HG02759 (cell line): ENCODE measurements at regions not wholly inside any gene's neighbourhood (a gene's known extent, or its start where the extent isn't known, plus 50 kb on each side); places are given as distances from the start of the nearest gene placed in this dataset.

Experiments used
- ATAC-seq: cut with Tn5 transposase; IDR thresholded peaks from one replicate; pipeline ENCODE4 v1.9.1; 2021; ENCODE audit warnings: mild to moderate bottlenecking, moderate library complexity; ENCODE audit not compliant: unreplicated experiment

DNA sequence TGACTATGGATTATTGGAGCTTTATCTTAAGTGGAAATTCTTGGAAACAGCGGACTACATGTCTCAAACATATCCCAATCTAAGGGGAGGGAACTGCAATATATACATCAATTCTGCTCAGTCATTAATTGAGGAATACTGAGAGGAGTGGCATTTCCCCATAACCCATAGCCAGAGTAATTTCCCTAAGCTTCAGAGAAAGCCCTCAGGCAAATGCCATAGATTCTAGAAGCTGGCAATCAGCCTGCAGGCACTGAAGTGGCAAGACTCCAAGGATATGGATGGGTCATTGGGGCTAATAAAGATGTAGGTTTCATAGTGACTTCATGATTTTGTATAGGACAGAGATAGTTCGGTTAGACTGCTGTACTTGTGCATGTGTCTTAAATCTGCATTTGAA is 1960.5 kb upstream of the PIK3C3 start:
- ATAC-seq: no peak

DNA sequence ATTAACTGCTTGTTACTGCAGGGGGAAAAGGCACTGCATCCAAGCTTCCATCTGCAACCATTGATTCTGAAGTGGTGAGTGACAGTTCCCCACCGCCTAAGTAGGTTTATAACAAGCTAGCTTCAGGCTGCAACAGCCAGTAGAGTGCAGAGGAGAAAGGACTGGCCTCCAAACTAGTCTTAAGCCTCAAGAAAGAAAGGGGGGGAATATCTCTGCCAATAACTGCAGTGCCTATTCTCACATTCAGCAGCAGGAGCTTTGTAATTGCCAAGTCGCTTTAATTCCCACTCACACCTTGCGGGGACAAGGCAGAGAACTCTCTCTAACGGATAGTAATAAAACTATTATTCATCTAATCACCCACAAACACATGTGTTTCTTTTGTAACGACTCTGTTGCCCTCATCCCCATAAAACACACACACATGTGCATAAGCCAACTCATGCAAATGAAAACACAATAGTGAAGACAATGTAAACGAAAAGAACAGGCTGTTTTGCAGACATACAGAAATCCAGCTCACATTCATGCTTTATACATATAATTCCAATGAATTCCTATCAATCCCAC is 1963.3 kb upstream of the PIK3C3 start:
- no peak for ATAC-seq

DNA sequence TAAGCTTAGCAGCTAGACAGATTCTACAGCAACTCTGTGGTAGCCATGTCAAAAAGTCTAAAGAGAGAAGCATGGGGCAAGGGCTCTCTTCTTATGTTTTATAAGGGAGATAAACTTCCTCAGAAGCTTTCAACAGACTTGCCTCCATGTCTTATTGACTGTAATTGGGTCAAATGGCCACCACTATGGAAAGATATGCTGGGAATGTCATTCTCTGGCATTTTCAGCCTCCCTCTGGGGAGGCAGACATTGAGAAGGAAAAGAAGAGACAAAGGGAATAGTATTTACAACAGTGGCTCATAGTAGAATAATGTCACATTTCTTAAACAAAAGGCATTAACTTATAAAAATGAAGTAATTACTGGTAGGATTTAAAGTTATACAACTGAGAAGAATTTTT is 1964.5 kb upstream of the PIK3C3 start:
- ATAC-seq: no peak

DNA sequence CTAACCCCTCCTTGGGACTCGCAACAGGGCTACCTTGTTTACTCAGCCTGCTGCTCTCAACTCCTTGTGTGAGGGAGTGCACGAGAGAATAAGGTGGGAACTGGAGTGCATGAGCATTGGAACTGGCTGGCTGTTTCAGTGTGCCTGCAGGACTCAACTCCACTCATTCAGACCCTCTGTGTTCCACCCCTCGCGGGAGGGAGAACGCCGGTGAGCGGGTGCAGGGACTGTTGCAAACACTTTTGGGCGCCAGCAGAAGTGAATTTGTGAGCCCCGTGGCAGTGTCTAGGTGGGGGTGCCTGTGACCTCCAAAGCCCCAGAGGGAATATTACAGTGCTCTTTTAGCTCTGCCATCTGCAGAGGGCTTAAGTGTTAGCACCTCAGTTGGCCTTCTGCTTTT is 1978.3 kb upstream of the PIK3C3 start:
- no peak for ATAC-seq

DNA sequence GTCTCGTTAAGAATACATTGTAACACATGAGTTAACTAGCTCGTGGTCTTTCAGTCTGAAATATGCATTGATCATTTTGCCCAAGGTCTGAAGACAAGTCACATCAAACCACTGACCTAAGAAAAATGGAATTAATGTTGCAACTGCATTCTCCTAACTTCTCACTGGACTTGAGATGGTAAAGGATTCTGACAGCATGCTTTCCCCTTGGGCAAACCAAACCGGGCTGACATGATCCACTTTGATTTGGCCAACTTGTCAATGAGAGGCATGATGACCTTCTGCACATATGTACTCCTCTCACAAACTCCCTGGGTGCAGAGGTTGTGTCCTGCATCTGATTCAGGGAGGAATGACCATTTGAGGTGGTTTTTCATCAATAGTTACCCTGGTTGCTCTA is 1982.5 kb upstream of the PIK3C3 start:
- ATAC-seq: no peak

DNA sequence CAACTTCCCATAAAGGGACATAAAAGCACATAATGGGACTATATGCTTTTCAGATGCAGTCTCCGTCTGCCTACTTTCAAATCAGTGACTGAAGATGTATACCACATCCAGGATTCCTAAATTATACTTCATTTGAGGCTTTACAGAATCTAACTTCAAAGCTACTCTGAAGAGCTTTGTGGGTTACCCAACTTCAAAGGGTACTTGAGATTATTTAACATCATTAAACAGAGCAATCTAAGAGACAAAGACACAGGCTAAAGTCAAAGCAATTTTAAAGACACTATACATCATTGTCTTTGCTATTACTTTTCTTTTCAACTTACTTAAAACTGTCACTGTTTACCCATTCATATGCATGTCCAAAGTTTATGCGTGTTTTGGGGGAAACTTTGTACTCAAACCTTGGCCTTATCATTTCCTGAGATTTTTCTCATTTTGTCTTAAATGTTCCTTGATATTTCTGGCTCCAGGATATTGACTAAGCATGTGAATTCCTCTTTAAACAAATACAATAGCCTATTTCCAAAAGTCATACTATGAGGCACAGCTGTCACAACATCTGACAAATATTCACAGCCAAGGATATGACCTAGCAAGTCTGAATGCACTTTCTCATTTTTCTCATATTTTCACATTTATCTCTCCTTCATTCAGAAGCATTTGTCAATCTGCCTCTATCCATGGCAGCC is 1985.1 kb upstream of the PIK3C3 start:
- no peak for ATAC-seq

DNA sequence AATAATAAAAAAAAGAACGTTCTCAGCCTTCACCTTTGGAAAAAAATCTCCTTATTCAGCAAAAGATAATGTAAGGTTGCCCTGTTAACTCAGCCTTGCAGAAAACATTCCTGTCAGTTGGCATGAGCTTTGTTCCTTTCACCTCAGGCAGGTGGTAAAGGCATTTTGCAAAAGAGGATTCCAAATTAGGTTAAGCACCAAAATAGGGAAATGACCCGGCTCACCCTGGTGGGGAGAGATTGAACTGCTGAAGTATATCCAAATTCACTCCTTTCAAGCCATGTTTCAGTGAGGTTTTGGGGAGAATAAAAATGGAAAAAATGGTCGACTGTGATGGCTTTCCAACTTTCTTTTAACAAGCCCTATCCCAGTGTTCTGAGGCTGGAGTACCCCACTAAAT is 1988.8 kb upstream of the PIK3C3 start:
- ATAC-seq: no peak

DNA sequence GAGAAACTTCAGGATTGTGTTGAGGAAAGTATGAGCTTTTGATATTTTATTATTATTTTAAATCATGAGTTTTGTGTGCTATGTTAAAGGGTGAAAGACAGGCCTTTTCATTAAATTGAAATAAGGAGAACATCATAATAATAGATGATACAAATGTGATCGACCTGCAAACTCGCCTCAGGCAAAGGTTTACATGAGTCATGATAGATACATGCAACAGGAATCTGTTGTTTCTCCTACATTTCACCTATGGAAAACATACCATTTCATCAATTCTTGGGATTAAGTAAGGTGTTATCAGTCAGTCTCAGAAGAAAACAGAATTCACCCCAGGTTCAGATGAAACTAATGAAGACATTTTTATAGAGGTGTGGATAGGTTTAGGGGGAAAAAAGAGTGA is 1992.5 kb upstream of the PIK3C3 start:
- no peak for ATAC-seq

DNA sequence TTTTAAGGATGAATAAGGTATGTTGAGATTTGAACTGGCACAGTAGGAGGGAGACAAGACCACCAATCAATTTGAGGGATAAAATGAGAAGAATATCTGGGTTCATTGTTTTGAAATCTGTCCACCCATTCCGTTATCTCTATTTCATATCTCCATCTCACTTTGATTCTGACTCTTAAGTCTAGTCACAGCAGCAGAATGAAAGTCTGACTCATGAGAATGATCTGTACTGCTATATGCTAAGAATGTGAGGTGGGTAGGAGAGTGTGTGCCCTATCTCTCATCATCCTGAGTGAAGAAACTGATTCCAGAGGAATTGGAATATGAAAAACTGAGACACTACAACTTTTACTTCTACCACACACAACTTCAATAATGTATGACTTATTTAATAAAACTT is 1994.5 kb upstream of the PIK3C3 start:
- ATAC-seq: no peak

DNA sequence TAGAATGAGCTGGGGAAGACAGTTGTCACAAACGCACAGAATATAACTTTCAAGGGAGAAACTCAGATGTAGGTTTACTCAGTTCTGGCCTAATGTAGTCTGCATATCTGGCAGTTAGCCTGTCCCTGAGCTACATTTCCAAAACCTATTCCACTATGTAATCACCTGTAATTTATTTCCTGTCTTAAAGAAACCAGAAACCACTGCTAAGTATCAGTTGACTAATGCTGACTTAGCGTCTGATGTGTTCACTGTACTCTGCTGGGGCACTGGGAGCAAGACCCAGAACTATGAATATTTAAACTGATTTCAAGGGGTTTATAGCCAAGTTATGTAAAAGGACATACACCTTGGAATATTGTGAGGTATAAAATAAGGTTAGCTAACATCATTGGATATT is 1995.2 kb upstream of the PIK3C3 start:
- ATAC-seq: no peak

DNA sequence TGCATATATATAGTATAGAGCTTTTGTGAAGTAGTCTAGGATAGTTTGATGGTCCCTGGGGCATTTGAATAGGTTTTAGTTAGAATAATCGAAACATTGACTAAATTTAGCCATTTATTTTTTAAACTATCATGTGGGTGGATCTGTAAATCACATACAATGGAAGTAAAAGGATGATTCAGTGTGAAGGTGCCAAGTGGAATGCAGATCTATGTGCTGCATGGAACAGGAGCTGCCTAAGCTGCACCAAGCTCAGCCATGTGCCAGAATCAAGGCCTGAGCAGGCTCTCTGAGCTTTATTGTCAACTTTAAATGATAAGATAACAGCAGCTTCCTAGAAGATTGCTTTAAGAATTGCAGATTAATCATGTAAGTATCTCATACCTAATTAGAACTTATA is 1996.2 kb upstream of the PIK3C3 start:
- no peak for ATAC-seq

DNA sequence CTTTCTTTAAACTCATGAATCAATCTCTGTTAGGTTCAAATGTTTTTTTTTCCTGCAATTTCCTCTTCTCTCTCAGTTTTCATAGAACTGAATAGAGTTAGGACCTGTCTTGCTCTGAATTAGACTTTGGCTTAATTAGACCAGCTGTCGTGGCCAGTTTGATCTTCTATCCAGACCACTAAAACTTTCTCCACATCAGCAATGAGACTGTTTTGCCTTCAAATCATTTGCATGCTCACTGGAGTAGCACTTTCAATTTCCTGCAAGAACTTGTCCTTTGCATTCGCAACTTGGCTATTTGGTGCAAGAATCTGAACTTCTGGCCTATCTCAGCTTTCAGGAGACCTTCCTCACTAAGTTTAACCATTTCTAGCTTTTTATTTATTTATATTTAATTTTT is 2002.2 kb upstream of the PIK3C3 start:
- no peak for ATAC-seq

DNA sequence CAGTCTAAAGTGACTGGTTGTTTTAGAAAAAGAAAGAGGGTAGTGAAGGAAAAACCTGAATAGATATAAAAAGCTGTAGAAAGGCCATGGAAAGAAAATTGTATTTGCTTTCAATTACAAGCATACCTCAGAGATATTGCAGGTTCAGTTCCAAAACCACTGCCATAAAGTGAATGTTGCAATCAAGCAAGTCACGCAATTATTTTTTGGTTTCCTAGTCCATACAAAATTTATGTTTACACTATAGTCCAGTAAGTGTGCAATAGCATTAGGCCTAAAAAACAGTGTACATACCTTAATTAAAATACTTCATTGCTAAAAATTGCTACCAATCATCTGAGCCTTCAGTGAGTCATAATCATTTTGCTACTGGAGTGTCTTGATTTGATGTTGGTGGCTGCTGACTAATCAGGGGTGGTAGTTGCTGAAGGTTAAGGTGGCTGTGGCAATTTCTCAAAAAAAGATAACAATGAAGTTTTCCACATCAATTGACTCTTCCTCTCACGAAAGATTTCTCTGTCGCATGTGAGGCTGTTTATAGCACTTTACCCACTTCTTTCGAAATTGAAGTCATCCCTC is 2003.8 kb upstream of the PIK3C3 start:
- no peak for ATAC-seq

DNA sequence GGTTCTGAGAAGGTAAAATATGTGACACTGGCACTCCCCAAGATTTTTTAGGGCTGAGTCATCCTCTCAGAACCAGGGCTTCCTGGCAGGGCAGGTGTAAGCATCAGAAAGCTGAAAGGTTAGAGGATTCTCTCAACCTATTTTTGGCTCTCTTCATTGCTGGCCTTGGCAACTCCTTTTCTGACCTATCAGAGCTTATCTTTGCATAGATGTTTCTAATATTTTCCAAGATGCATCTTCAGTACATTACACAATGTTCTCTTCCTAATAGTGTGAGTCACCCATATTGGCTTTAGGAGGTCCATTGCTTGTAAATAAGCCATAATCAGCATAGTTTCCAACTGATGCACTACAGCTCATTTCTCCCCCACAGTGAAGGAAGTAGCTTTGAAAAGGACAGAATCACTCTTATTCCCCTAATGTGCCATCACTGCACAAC is 2008.4 kb upstream of the PIK3C3 start:
- ATAC-seq: no peak

DNA sequence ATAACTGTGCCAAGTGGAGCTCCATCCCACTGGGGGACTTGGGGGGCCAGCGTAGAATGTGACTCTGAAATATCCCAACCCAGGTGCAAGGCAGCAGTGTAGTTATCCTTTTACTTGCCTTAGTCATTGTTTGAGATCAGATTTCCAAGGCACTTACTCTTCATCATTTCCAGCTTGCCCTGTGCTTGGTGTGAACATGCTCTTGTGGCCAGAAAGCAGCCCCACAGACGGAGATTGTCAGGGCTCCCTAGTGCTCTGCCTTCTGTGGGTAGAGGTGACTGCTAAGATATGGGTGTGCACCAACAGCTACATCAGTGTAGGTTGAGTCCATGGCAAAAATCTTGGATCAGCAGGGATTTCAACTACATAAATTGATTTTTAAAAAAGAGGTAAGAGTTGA is 2010.0 kb upstream of the PIK3C3 start:
- no peak for ATAC-seq

DNA sequence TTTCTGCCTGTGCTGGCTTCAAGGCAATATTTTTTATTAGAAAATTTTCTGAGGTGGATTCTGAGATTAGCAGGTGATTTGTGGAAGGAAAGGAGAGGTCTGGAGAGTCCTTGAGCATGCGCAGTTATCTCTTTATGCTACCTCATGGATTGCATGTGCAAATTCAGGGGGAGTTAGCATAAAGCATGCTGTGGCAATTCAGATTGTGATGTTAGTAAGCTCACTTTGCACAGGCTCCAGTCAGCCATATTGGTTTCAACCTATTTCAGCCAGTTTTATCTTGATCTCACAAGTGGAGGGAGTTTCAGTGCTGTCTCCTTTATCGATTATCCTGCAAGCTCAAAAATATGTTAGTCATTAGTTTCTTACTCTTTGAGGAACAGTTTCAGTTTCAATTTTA is 2012.3 kb upstream of the PIK3C3 start:
- no peak for ATAC-seq

DNA sequence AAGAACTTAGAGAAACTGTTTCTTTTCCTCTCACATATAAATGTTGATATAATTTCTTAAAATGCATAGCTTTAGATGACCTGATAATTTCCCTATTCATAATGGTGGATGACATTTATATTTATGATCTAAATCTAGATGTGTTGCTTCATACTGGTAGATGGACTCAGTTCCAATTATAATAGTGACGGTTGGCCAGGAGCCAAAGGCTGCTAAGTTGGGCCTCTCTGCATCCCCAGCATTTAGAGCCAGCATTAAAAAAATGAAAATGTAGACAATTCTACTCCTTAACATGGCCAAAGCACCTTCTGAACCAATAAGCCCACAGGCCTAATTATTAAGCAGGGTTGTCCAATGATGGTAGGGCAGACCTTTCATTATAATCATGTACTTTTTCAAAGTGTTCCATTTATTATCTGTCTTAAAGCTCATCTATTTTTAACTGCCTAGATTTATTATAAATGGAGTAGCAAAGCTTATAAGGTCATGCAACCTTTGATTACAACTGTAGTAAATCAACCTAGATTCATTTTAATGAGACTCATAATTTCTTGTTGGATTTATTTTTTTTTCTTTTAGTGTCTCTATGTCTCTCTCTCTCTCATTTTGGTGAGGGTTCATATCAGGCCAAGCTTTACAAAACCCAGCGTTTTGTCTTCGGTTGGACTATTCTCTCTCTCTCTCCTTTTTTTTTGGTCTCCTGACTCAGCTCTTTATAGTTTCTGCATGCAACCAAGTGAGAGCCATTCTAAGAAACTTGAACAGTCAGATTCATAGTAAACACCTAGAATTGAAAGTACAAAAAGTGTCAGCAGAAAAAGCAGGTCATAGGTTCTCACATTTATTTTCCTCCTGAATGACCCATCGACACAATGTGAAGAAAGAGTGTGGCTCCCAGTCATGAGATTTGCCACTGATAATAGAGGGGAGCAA is 2016.1 kb upstream of the PIK3C3 start:
- no peak for ATAC-seq

DNA sequence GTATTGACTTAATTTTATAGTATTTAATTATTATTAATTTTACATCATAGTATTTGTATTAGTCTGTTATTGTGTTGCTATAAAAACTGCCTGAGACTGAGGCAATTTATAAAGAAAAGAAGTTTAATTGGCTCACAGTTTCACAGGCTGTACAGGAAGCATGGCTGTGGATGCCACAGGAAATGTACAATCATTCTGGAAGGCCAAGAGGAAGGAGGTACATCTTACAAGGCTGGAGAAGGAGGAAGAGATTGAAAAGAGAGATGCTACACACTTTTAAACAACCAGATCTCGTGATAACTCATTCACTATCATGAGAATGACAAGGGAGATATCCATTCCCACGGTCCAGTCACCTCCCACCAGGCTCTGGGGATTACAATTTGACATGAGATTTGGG is 2019.4 kb upstream of the PIK3C3 start:
- ATAC-seq: no peak

DNA sequence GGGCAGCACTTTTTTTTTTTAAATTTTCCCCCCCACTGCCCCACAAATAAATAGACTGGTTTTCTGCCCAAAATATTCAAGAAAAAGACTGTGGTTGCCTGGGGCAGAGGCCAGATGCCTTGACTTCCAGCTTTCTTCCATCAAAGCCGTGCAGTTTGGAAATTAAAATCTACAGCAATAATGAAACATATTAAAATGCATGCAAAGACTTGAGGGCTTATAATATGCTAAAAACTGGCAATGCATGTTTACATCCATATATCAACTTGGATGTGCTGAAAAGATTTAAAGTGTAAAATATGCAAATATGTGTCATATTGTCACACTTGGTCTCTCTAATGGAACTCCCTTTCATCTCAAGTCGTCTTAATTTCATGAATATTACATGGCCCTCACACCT is 2036.2 kb upstream of the PIK3C3 start:
- ATAC-seq: no peak

DNA sequence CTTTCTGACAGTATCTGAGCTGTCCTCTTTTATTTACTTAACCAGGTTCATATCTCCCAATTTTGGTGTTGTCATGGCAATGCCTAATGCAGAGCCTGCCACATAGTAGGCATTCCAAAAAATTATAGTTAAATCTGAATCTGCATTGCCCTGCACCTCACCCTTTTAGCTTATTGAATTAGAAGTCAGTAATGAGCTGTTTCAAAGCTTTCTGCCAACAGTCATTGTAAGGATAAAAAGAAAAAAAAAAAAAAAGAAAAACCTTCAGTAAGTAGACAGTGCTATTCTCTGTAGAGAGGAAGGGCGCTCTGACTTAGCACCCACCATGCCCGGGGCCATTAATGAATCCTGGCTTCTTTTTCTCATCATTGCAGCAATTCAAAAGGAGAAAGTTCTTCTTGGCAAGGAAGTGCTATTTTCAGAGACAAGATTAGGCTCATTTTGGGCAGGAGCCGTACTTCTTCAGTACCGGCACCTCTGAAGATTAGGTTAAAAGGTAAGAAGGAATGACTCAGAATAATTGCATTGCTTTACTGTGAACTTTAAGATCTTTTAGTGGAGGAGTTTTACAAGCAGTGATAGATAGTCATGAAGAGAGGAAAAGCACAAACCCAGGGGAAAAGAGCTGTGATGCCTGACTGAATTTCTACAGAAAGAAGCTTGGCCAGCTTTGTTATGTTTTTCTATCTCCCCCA is 2041.2 kb upstream of the PIK3C3 start:
- ATAC-seq: no peak

DNA sequence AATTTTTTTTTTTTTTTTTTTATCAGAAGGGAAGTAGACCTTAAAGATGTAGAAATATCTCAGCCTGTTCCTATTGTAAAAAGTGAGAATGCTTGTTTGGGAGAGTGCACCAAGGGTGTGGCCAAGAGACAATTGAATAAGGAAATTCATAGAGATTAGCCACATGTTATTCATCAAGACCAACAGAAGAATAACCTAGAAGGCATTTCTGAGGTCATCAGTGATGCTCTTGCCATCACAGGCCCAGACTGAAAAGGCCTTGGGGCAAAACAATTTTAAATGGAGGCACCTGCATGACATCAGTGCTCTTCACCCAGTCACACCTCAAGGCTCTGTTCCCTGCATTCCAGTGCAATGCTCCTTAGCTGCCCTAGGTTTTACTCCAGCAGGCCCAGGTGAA is 2043.3 kb upstream of the PIK3C3 start:
- ATAC-seq: no peak
